KOPT-K1 (cell line): ENCODE measurements at regions not wholly inside any gene's neighbourhood (a gene's known extent, or its start where the extent isn't known, plus 50 kb on each side); places are given as distances from the start of the nearest gene placed in this dataset.

ENCODE experiments used
- H3K27ac ChIP-seq: fragments of 200-600 bp; sonication (generic); 2 replicates; pipeline ENCODE4 v1.5.1; 2016; ENCODE audit warnings: antibody characterized with exemption, mild to moderate bottlenecking, low read depth, low read length; ENCODE audit not compliant: poor library complexity, severe bottlenecking
- H3K36me3 ChIP-seq: fragments of 200-600 bp; sonication (generic); 2 replicates; pipeline ENCODE4 v1.5.1; 2017; ENCODE audit warnings: antibody characterized with exemption, mild to moderate bottlenecking, low read length, moderate library complexity; ENCODE audit not compliant: insufficient read depth
- H3K9me3 ChIP-seq: fragments of 200-600 bp; sonication (generic); 2 replicates; pipeline ENCODE4 v1.5.1; 2017; ENCODE audit warnings: antibody characterized with exemption, low read length, mild to moderate bottlenecking; ENCODE audit not compliant: insufficient read depth, poor library complexity, severe bottlenecking

GRCh38 chr4:100070868-100071267, 119.4 kb downstream of the DDIT4L start:
- Histone ChIP-seq H3K36me3 (no peaks in the 10 kb centered on the region), H3K27ac (no peak overlapping the region), H3K9me3 (no peaks in the 10 kb centered on the region)

- Histone ChIP-seq H3K27ac (no peak overlapping the region), H3K36me3 (no peaks in the 10 kb centered on the region), H3K9me3 (no peaks in the 10 kb centered on the region)
These were observed 119.1 kb upstream of the H2AZ1 start for GRCh38 chr4:100069207-100069606.

GRCh38 chr4:100067255-100067654, 117.2 kb upstream of the H2AZ1 start:
- Histone ChIP-seq H3K27ac (no peak overlapping the region), H3K36me3 (no peaks in the 10 kb centered on the region), H3K9me3 (no peaks in the 10 kb centered on the region)

DNA sequence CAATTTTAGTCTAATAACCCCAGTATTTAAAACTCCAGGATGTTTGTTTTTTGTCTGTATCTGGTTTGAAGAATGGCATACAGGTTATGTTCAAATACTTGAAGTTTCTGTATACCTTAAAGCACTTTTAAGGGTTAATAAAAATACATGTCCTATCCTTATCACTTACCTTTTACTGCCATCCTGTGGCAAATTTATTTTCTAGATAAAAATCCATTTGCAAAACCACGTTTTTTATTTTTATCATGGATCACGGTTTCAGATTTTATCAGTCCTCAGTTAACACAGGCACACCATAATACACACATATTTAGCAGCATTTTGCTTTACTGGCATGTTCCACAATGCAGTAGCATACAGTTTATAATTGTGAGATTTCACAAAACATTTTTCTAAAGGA, 113.3 kb upstream of the H2AZ1 start:
- Histone ChIP-seq H3K9me3 (no peaks in the 10 kb centered on the region), H3K27ac (no peak overlapping the region), H3K36me3 (no peaks in the 10 kb centered on the region)

DNA sequence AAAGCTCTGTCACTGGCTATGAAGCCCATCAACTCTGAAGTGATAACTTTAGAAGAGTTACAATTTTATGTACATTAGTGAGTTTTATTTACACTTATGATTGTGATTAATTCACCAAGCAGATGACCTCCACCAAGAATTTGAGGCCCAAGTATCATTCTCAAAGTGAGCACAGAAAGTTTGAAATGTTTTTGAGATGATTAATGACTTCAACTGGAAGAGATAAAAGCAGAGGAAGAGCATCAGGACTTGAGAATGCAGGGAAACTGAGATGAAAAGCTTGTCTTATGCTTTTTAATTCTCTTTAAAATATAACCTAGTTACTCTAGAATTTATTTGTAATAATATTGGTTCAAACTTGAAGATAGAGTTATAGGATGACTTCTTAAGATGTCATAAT, 112.8 kb upstream of the H2AZ1 start:
- no peak overlapping the region for H3K27ac ChIP-seq
- H3K9me3 ChIP-seq = no peaks in the 10 kb centered on the region
- no peaks in the 10 kb centered on the region for H3K36me3 ChIP-seq

DNA sequence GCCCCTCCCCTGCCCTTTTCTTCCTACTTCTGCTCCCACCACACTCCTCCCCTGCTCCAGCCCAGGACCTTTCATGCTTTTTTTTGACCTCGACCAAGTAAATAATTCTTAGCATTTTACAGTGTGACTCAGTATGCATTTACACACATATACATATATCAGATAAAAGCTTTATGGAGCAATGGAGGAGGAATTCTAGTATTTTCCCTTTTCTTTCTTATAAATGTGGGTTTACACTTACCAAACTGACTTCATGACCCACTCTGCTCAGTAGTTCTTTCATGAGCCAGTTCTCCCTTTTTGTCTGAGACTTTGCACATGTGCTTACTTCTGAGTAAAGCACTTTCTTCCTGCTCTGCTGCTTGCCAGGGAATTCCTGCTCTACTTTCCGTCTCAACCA, 111.8 kb upstream of the H2AZ1 start:
- Histone ChIP-seq H3K9me3 (no peaks in the 10 kb centered on the region), H3K27ac (no peak overlapping the region), H3K36me3 (no peaks in the 10 kb centered on the region)

DNA sequence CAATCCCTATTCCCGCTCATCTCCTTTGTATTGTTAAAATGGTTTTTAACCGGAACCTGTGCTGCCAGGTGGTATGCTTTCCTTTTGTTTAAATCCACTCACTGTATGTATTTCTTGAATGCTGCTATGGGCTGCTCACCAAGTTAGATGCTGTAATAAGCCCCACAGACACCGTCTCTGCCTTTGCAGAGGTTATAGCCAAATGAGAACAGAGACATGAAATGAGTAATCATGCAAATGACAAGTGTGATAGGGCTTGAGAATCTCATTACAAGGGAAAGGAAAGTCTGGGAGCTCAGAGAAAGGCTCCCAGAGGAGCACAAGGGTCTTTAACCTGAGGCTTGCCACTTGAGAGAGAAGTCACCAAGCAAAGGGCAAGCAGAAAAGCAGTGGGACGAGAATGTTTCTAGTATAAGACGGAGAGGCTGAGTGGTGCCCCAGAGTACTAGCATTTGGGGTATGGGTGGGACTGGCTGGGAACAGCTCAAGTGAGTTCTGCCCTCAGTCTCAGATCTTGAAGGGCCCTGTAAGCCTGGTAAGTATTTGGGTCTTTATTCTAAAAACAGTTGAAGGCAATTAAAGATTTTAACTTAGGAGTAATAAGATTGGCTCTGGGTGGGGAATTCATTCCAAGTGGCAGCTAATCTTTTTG, 110.8 kb upstream of the H2AZ1 start:
- H3K36me3 ChIP-seq = no peaks in the 10 kb centered on the region
- H3K27ac ChIP-seq = no peak overlapping the region
- no peaks in the 10 kb centered on the region for H3K9me3 ChIP-seq

GRCh38 chr4:100059467-100059866, 109.4 kb upstream of the H2AZ1 start:
- Histone ChIP-seq H3K36me3 (no peaks in the 10 kb centered on the region), H3K27ac (no peak overlapping the region), H3K9me3 (no peaks in the 10 kb centered on the region)

DNA sequence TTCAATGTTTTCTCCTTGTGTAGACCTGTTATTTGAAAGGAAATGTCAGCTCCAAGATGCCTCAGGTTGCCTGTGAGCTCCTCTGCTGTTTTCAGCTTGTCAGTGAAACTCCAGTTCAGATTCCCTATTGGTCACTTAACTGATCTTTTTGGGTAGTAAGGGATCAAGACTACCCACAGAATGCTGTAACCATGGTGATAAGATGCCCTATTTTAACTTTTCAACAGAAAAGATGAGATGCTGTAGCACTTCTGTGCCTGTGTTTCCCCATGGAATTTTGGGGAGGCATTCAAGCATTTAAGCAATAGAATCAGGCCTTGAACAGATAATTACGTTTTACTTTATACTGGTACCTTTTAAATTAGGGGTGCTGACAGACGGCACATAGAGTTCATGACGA, 106.6 kb upstream of the H2AZ1 start:
- H3K27ac ChIP-seq = no peak overlapping the region
- H3K9me3 ChIP-seq = no peaks in the 10 kb centered on the region
- H3K36me3 ChIP-seq = no peaks in the 10 kb centered on the region

- Histone ChIP-seq H3K27ac (no peak overlapping the region), H3K36me3 (no peaks in the 10 kb centered on the region), H3K9me3 (no peaks in the 10 kb centered on the region)
These were observed 104.0 kb upstream of the H2AZ1 start for GRCh38 chr4:100054071-100054470.

DNA sequence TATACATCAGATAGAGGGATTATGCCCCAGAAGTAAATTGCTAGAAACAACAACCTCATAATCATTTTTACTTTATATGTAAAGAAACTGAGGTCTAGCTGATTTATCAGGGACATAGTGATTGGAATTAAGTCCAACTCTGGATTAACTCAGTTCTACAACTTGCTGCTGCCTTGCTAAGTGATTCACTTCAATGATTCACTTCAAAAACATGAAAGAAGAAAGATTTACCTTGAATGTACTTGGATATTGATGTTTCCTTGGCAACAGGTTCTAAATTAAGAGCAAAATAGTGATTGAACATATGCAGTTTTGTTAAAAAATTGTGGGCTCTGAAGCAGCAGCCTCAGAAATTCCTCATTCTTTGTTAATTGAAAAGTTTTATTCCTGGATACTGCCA, 99.8 kb upstream of the H2AZ1 start:
- Histone ChIP-seq H3K9me3 (no peaks in the 10 kb centered on the region), H3K27ac (no peak overlapping the region), H3K36me3 (no peaks in the 10 kb centered on the region)

- no peaks in the 10 kb centered on the region for H3K9me3 ChIP-seq
- H3K27ac ChIP-seq = no peak overlapping the region
- no peaks in the 10 kb centered on the region for H3K36me3 ChIP-seq
These were observed 92.6 kb upstream of the H2AZ1 start for GRCh38 chr4:100042711-100043110.

DNA sequence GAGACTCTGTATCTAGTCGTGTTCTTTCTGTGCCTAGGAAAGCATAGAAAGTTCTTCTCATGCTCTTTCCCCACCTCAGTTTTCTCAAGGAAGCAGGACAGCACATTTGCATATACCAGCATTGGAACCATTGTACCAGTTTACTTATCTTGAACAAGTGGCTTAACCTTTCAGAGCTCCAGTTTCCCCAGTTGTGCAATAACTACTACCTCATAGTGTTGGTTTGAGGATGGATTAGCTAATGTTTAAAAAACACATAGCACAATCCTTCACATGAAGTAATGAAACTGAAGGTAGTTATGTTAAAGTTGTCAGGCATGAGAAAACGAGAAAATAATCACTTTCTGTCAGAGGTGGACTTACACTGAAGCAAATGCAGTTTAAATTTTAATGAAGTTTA, 92.2 kb upstream of the H2AZ1 start:
- Histone ChIP-seq H3K36me3 (no peaks in the 10 kb centered on the region), H3K27ac (no peak overlapping the region), H3K9me3 (no peaks in the 10 kb centered on the region)

GRCh38 chr4:100041646-100042045, 91.6 kb upstream of the H2AZ1 start:
- H3K27ac ChIP-seq = no peak overlapping the region
- no peaks in the 10 kb centered on the region for H3K36me3 ChIP-seq
- peaks cover 2% of the 10 kb centered on the region for H3K9me3 ChIP-seq

DNA sequence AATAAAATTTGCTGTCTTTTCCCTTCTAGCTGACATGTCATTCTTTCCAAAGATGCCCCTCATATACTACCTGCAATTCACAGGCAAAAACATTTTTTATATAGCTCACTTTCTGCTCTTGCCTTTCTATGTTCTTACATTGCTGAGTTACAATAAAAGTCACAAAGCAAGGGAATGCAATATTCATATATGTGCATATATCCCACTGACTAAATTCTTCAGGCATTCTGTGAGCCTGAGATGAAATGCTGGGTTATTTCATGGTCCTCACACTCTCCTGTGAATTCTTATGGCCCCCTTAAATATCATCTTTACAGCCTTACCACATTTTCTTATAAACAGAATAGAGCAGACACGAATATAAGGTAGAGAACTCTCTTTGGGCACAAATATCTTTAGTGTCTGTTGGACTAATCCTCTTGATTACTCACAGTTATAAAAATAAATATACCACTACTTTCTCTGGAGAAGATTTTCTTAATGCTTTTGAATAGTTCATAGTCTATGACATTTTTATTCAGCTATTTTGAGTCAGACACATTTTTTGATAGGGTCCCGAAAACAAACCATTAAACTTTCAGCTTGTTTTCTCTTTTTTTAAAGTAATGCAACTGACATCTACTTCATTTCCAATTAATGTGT, 84.1 kb upstream of the H2AZ1 start:
- Histone ChIP-seq H3K36me3 (no peaks in the 10 kb centered on the region), H3K9me3 (peaks cover 10% of the 10 kb centered on the region), H3K27ac (no peak overlapping the region)

DNA sequence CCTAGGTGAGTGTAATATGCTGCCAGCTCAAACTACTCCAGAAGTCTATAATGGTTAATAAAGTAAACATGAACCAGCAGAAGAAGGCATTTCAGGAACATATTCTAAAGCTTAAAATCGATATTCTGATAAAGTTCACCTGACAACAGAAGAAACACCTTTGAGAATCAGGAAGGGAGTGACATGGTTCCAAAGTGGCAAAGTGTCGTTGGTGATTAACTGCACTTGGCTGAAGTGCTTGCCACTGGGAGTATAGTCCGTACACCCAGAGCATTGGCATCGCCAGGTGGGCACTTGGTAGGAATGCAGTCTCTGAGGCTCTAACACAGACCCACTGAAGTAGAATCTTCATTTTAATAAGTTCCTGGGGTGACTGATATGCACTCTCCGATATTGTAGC, 76.0 kb upstream of the H2AZ1 start:
- no peak overlapping the region for H3K27ac ChIP-seq
- no peaks in the 10 kb centered on the region for H3K9me3 ChIP-seq
- H3K36me3 ChIP-seq = no peaks in the 10 kb centered on the region
